ENCODE measurements at regions not wholly inside any gene's neighbourhood (a gene's known extent, or its start where the extent isn't known, plus 50 kb on each side); places are given as distances from the start of the nearest gene placed in this dataset.

DNA sequence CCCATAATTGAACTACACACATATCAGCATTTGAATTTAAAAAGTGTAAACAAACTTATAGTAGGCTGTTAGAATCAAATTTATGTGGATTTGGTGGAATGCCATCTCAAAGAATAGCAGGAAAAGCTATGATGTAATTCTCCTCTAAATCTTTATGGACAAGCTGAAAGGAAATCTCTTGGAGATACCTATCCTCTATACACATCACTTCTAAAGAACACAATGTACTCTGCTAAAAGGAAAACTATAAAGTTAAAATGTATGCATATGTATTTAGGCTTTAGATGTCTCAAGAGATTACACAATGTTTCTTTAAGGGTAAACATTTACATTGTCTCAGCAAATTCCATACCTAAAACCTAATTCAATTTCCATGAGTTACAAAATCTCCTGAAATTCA lies 323.3 kb downstream of the CRPPA start:
- CTCF ChIA-PET, result interaction anchor here (0.6 to 4.3 kb wide), 24 partner anchors 9 to 899 kb away, joined by 3 to 33 read pairs (median 4); no protein-coding TSS in a partner anchor
- H3K4me3 ChIP-seq (ENCODE audit: low read depth, low read length), result no peak overlapping the region
- H3K9me3 ChIP-seq (ENCODE audit: control insufficient read depth, insufficient read depth, low read length), result no peaks in the 10 kb centered on the region
- TF ChIP-seq, protein P1, sequence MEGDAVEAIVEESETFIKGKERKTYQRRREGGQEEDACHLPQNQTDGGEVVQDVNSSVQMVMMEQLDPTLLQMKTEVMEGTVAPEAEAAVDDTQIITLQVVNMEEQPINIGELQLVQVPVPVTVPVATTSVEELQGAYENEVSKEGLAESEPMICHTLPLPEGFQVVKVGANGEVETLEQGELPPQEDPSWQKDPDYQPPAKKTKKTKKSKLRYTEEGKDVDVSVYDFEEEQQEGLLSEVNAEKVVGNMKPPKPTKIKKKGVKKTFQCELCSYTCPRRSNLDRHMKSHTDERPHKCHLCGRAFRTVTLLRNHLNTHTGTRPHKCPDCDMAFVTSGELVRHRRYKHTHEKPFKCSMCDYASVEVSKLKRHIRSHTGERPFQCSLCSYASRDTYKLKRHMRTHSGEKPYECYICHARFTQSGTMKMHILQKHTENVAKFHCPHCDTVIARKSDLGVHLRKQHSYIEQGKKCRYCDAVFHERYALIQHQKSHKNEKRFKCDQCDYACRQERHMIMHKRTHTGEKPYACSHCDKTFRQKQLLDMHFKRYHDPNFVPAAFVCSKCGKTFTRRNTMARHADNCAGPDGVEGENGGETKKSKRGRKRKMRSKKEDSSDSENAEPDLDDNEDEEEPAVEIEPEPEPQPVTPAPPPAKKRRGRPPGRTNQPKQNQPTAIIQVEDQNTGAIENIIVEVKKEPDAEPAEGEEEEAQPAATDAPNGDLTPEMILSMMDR (IDR thresholded peaks at IDR 0.05; ENCODE audit: low read depth, low read length), result no peak
- no peak for DNase-seq (ENCODE audit: low read depth, low spot score)
- POLR2A ChIA-PET, result no interaction called here
- H3K27me3 ChIP-seq (ENCODE audit: control insufficient read depth, insufficient read depth, low read length), result no peaks in the 10 kb centered on the region
- H3K27ac ChIP-seq (ENCODE audit: low read depth, low read length), result no peak overlapping the region

GRCh38 chr7:16095171-16095950 lies 326.0 kb downstream of the CRPPA start:
- H3K27ac ChIP-seq (ENCODE audit: low read depth, low read length), result no peak overlapping the region
- CTCF ChIA-PET, result interaction anchor here (1.1 to 4.3 kb wide), 3 partner anchors 11 to 469 kb away, joined by 4 to 33 read pairs (median 5); no protein-coding TSS in a partner anchor

DNA sequence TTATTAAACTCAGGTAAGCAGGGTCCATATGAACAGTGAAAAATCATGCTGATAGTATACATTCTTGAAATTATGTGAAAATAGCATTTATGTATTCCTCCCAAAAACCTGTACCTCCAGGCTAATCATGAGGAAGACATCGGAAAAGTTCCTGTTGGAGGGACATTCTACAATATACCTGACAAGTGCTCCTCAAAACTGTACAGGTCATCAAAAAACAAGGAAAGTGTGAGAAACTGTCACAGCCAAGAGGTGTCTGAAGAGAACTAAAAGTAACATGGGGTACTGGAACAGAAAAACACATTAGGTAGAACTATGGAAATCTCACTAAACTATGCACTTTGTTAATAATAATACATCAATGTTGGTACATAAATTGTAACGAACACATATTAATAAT lies 326.7 kb downstream of the CRPPA start:
- Histone ChIP-seq H3K27me3 (ENCODE audit: control insufficient read depth, insufficient read depth, low read length) (no peaks in the 10 kb centered on the region), H3K4me3 (ENCODE audit: low read depth, low read length) (no peak overlapping the region), H3K9me3 (ENCODE audit: control insufficient read depth, insufficient read depth, low read length) (no peaks in the 10 kb centered on the region), H3K27ac (ENCODE audit: low read depth, low read length) (no peak overlapping the region)
- TF ChIP-seq, protein P1 (IDR thresholded peaks at IDR 0.05; ENCODE audit: low read depth, low read length), result no peak
- POLR2A ChIA-PET, result no interaction called here
- CTCF ChIA-PET, result interaction anchor here (1.1 to 4.3 kb wide), 2 partner anchors 16 to 470 kb away, joined by 5 to 33 read pairs; no protein-coding TSS in a partner anchor
- no peak for DNase-seq (ENCODE audit: low read depth, low spot score)

More at GRCh38 chr7:16095171-16095950, 326.0 kb downstream of the CRPPA start:
- Histone ChIP-seq H3K27me3 (ENCODE audit: control insufficient read depth, insufficient read depth, low read length) (no peaks in the 10 kb centered on the region), H3K9me3 (ENCODE audit: control insufficient read depth, insufficient read depth, low read length) (no peaks in the 10 kb centered on the region), H3K4me3 (ENCODE audit: low read depth, low read length) (no peak overlapping the region)
- POLR2A ChIA-PET, result no interaction called here
- DNase-seq (ENCODE audit: low read depth, low spot score), result no peak
- TF ChIP-seq, protein P1 (IDR thresholded peaks at IDR 0.05; ENCODE audit: low read depth, low read length), result no peak

DNA sequence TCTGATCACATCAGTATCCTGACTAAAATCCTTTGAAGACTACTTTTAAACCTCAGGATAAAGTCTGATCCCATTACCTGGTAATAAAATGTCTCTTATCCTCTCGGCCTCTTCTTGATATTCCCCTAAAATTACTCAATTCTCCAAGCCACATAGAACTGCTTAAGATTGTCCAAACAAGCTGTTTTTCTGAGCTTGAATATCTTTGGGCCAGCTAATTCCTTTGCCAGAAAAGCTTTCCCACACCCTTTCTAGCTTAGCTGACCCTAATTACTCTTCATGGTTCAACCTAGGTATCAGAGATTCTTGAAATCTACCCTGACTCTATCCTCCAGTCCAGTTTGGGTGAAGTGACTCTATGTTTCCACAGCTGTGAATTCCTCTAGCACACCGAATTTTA lies 328.6 kb downstream of the CRPPA start:
- POLR2A ChIA-PET, result no interaction called here

More for the DNA sequence above, 328.6 kb downstream of the CRPPA start:
- CTCF ChIA-PET, result interaction anchor here (0.6 to 1.8 kb wide), 2 partner anchors 15 to 1388 kb away, joined by 3 to 6 read pairs; no protein-coding TSS in a partner anchor
- no peak overlapping the region for H3K27ac ChIP-seq (ENCODE audit: low read depth, low read length)
- TF ChIP-seq, protein P1 (IDR thresholded peaks at IDR 0.05; ENCODE audit: low read depth, low read length), result no peak
- no peak overlapping the region for H3K4me3 ChIP-seq (ENCODE audit: low read depth, low read length)
- no peaks in the 10 kb centered on the region for H3K27me3 ChIP-seq (ENCODE audit: control insufficient read depth, insufficient read depth, low read length)
- H3K9me3 ChIP-seq (ENCODE audit: control insufficient read depth, insufficient read depth, low read length), result no peaks in the 10 kb centered on the region
- no peak for DNase-seq (ENCODE audit: low read depth, low spot score)

Data from AG04450 (cell line).